Upper lobe of right lung (tissue), 1 donor: ENCODE measurements at regions not wholly inside any gene's neighbourhood (a gene's known extent, or its start where the extent isn't known, plus 50 kb on each side); places are given as distances from the start of the nearest gene placed in this dataset.

Experiments
- ATAC-seq: fragments of 200-7000 bp; cut with Tn5 transposase; one replicate; pipeline ENCODE4 v1.9.1; 2020; ENCODE audit warnings: mild to moderate bottlenecking, moderate library complexity
- DNase-seq: peaks from one replicate; pipeline ENCODE4 v3.0.0-alpha.2; 2020
- H3K27ac ChIP-seq: fragments of 200-600 bp; one replicate; pipeline ENCODE4 v1.8.0; 2022
- H3K27me3 ChIP-seq: fragments of 200-600 bp; one replicate; pipeline ENCODE4 v1.8.0; 2022; ENCODE audit warnings: mild to moderate bottlenecking
- H3K36me3 ChIP-seq: fragments of 200-600 bp; one replicate; pipeline ENCODE4 v1.8.0; 2022
- H3K4me1 ChIP-seq: fragments of 200-600 bp; one replicate; pipeline ENCODE4 v1.8.0; 2022
- H3K4me3 ChIP-seq: fragments of 200-600 bp; one replicate; pipeline ENCODE4 v1.8.0; 2022; ENCODE audit warnings: mild to moderate bottlenecking
- H3K9me3 ChIP-seq: fragments of 200-600 bp; one replicate; pipeline ENCODE4 v1.8.0; 2022
- intact Hi-C: fragments of 100-400 bp; cut with DNase I; formaldehyde crosslinking; loops from one replicate; pipeline ENCODE4 v1.11.0; 2022
- TF ChIP-seq, protein P1 (sequence below): fragments of 200-600 bp; IDR thresholded peaks from one replicate; pipeline ENCODE4 v1.8.0; 2022; ENCODE audit warnings: antibody characterized with exemption
- donor health status: DM: no; HTN: yes; CAD: no; lungs with severe emphysema.

GRCh38 chrX:74230094-74230493 is 73.9 kb upstream of the ZCCHC13 start:
- ATAC-seq (no peak), DNase-seq (no peak)
- no peaks in the 10 kb centered on the region for H3K27me3 ChIP-seq
- no peaks in the 10 kb centered on the region for H3K4me1 ChIP-seq
- H3K9me3 ChIP-seq: no peaks in the 10 kb centered on the region
- intact Hi-C loops: no loop called here
- H3K36me3 ChIP-seq: no peaks in the 10 kb centered on the region
- no peak overlapping the region for H3K4me3 ChIP-seq
- TF ChIP-seq, protein P1, sequence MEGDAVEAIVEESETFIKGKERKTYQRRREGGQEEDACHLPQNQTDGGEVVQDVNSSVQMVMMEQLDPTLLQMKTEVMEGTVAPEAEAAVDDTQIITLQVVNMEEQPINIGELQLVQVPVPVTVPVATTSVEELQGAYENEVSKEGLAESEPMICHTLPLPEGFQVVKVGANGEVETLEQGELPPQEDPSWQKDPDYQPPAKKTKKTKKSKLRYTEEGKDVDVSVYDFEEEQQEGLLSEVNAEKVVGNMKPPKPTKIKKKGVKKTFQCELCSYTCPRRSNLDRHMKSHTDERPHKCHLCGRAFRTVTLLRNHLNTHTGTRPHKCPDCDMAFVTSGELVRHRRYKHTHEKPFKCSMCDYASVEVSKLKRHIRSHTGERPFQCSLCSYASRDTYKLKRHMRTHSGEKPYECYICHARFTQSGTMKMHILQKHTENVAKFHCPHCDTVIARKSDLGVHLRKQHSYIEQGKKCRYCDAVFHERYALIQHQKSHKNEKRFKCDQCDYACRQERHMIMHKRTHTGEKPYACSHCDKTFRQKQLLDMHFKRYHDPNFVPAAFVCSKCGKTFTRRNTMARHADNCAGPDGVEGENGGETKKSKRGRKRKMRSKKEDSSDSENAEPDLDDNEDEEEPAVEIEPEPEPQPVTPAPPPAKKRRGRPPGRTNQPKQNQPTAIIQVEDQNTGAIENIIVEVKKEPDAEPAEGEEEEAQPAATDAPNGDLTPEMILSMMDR: peak; percentile 10
- no peak overlapping the region for H3K27ac ChIP-seq

- Histone ChIP-seq H3K36me3 (no peaks in the 10 kb centered on the region), H3K4me3 (no peak overlapping the region), H3K27me3 (no peaks in the 10 kb centered on the region), H3K9me3 (no peaks in the 10 kb centered on the region), H3K4me1 (no peaks in the 10 kb centered on the region), H3K27ac (no peak overlapping the region)
- DNase-seq (no peak), ATAC-seq (no peak)
- TF ChIP-seq, protein P1: no peak
- intact Hi-C loops: no loop called here
Observed at GRCh38 chrX:74225111-74225510, 78.9 kb upstream of the ZCCHC13 start.

DNA sequence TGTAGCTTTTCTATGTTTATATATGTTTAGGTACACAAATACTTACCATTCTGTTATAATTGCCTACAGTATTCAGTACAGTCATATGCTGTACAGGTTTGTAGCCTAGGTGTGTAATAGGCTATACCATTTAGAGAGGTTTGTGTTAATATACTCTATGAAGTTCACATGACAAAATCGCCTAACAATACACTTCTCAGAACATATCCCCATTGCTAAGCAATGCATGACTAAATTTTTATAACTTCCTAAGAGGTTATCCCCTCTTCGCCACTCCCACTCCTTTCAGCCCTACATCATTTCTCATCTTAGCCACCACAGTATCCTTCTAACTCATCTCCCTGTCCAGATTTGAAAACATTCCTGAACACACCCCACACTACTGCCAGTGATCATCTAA is 83.7 kb upstream of the ZCCHC13 start:
- H3K4me3 ChIP-seq: no peak overlapping the region
- DNase-seq (no peak), ATAC-seq (no peak)
- H3K9me3 ChIP-seq: no peaks in the 10 kb centered on the region
- TF ChIP-seq, protein P1: no peak
- intact Hi-C loops: no loop called here
- peaks cover 3% of the 10 kb centered on the region for H3K36me3 ChIP-seq
- H3K4me1 ChIP-seq: no peaks in the 10 kb centered on the region
- no peaks in the 10 kb centered on the region for H3K27me3 ChIP-seq
- no peak overlapping the region for H3K27ac ChIP-seq

DNA sequence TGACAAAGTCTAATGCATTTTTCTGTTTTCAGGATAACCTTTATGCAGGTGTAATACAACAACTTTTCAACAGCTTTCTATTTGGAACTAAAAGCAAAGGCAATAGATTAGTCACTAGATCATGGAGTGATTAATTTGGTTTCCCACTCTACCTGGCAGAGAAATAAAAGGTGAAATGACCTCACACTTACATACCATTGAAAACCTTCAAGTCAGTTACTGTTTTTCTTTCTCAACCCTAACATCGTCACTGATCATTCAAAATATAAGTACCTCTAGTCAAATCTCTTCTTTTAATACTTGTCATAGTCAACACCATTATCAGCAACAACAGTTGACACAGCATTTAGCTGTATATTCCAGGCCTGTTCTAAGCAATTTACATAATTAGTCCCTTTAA is 85.1 kb upstream of the ZCCHC13 start:
- H3K27me3 ChIP-seq: no peaks in the 10 kb centered on the region

DNA sequence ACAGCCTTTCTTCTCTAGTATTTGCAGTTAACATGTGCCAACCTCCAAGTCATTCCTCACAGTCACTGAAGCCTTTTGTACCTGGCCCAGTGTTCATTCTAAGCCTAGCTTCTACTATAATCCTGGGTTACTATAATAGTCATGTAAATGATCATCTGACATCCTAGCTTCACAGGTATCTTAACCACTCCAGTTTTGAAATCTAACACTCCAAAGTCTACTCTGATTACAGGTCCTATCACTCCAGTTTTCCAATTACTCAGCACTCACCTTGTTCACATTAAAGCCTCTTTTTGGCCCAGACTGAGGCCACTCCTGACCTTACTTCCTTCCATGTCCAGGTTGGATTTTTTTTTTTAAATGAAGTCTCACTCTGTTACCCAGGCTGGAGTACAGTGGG is 87.6 kb upstream of the ZCCHC13 start:
- intact Hi-C loops: no loop called here
- ATAC-seq: no peak
- no peak for DNase-seq

More for the DNA sequence above, 85.1 kb upstream of the ZCCHC13 start:
- Histone ChIP-seq H3K36me3 (peaks cover 8% of the 10 kb centered on the region), H3K4me3 (no peak overlapping the region), H3K4me1 (no peaks in the 10 kb centered on the region), H3K9me3 (no peaks in the 10 kb centered on the region), H3K27ac (no peak overlapping the region)
- DNase-seq: no peak
- no peak for ATAC-seq
- intact Hi-C loops: no loop called here
- TF ChIP-seq, protein P1: no peak

DNA sequence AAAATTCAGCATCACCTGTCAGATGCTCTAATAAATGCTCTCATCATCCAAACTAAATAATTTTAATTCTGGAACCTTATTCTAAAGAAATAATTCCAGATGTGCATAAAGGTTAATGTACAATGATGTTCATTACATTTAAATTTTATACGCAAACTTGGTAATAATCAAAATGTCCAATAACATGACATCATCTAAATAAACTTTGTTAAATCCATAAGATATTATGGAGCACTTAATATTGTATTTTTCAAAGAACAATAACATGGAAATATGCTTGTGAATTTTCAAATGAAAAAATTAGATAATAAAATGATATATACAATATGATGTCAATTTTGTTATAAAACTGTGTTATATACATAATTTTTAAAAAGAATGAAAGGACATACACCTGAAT is 92.1 kb upstream of the ZCCHC13 start:
- peaks cover 5% of the 10 kb centered on the region for H3K36me3 ChIP-seq
- ATAC-seq (no peak), DNase-seq (no peak)
- no peaks in the 10 kb centered on the region for H3K9me3 ChIP-seq
- H3K4me1 ChIP-seq: no peaks in the 10 kb centered on the region
- no peaks in the 10 kb centered on the region for H3K27me3 ChIP-seq
- H3K27ac ChIP-seq: no peak overlapping the region
- TF ChIP-seq, protein P1: no peak
- no peak overlapping the region for H3K4me3 ChIP-seq
- intact Hi-C loops: no loop called here

More for the DNA sequence above, 87.6 kb upstream of the ZCCHC13 start:
- H3K4me3 ChIP-seq: no peak overlapping the region
- H3K27ac ChIP-seq: no peak overlapping the region
- H3K4me1 ChIP-seq: no peaks in the 10 kb centered on the region
- no peaks in the 10 kb centered on the region for H3K9me3 ChIP-seq
- TF ChIP-seq, protein P1: no peak
- no peaks in the 10 kb centered on the region for H3K27me3 ChIP-seq
- peaks cover 8% of the 10 kb centered on the region for H3K36me3 ChIP-seq
